Ovary (tissue), 3 donors: ENCODE measurements at regions not wholly inside any gene's neighbourhood (a gene's known extent, or its start where the extent isn't known, plus 50 kb on each side); places are given as distances from the start of the nearest gene placed in this dataset.

ENCODE experiments used
- CTCF ChIP-seq, 3 donors: fragments of 450-650 bp in 2 of 3; fragments of 200-600 bp in 1 of 3; IDR thresholded peaks; one replicate each; pipeline versions ENCODE4 v1.5.1 to v1.8.0; 2016 to 2022; ENCODE audit warnings: antibody characterized with exemption in 3 of 3, mild to moderate bottlenecking in 1 of 3
- EP300 ChIP-seq: sonication (generic); formaldehyde crosslinking; IDR thresholded peaks from one replicate; pipeline ENCODE4 v1.6.1; 2017; ENCODE audit warnings: antibody characterized with exemption
- donor health status: DM: no; HTN: no; CAD: no.

- no peak for TF ChIP-seq CTCF (IDR thresholded peaks at IDR 0.05)
- TF ChIP-seq EP300: no peak
These were observed 220.1 kb upstream of the RPL34 start for GRCh38 chr4:108400309-108400708.
